Coronary artery (tissue), 2 donors: ENCODE measurements at regions not wholly inside any gene's neighbourhood (a gene's known extent, or its start where the extent isn't known, plus 50 kb on each side); places are given as distances from the start of the nearest gene placed in this dataset.
A peak's percentile ranks its signal among the peaks of the same experiment; 100 is the strongest.
"Not testable (repeated sequence)": the region's sequence is repeated elsewhere in the genome, so short reads cannot be mapped to it uniquely, and the experiment has no call there.

Source experiments
- DNase-seq: peaks from one replicate; pipeline ENCODE4 v3.0.0-alpha.2; 2017; ENCODE audit warnings: low spot score
- H3K27ac ChIP-seq, 2 donors: fragments of 200-600 bp; sonication (generic); one replicate each; pipeline ENCODE4 v1.5.1; 2016 to 2019
- H3K4me3 ChIP-seq: fragments of 200-600 bp; sonication (generic); 2 replicates; pipeline ENCODE4 v1.5.1; 2016; ENCODE audit warnings: mild to moderate bottlenecking, moderate library complexity
- CTCF ChIP-seq: fragments of 200-600 bp; sonication (generic); IDR thresholded peaks from one replicate; pipeline ENCODE4 v1.5.1; 2019; ENCODE audit warnings: antibody characterized with exemption

- H3K27ac ChIP-seq = no peak overlapping the region
- H3K4me3 ChIP-seq = no peak overlapping the region
- no peak for DNase-seq
These were observed 59.1 kb upstream of the PAX8 start for GRCh38 chr2:113337809-113338208.

GRCh38 chr2:113336040-113336439 lies 57.3 kb upstream of the PAX8 start:
- not testable (repeated sequence) for DNase-seq
- H3K27ac ChIP-seq = peak overlapping the region in 1 of 2 donors; percentile 16

More at GRCh38 chr2:113337809-113338208, 59.1 kb upstream of the PAX8 start:
- no peak for TF ChIP-seq CTCF

GRCh38 chr2:113334147-113334546 lies 55.4 kb upstream of the PAX8 start:
- DNase-seq = no peak
- TF ChIP-seq CTCF = no peak
- no peak overlapping the region for H3K4me3 ChIP-seq
- no peak overlapping the region for H3K27ac ChIP-seq

More at GRCh38 chr2:113336040-113336439, 57.3 kb upstream of the PAX8 start:
- not testable (repeated sequence) for H3K4me3 ChIP-seq

- not testable (repeated sequence) for H3K4me3 ChIP-seq, DNase-seq, H3K27ac ChIP-seq
These were observed 55.0 kb upstream of the PAX8 start for GRCh38 chr2:113333735-113334134.

- H3K27ac ChIP-seq = not testable (repeated sequence)
These were observed 51.5 kb upstream of the PAX8 start for GRCh38 chr2:113330060-113330767.

GRCh38 chr2:113328973-113329372 lies 50.3 kb upstream of the PAX8 start:
- H3K4me3 ChIP-seq, DNase-seq, H3K27ac ChIP-seq: not testable (repeated sequence)

More at GRCh38 chr2:113330060-113330767, 51.5 kb upstream of the PAX8 start:
- not testable (repeated sequence) for DNase-seq, H3K4me3 ChIP-seq

- H3K4me3 ChIP-seq, DNase-seq, H3K27ac ChIP-seq: not testable (repeated sequence)
These were observed 49.9 kb upstream of the PAX8 start for GRCh38 chr2:113328572-113328971.
